ENCODE measurements at regions not wholly inside any gene's neighbourhood (a gene's known extent, or its start where the extent isn't known, plus 50 kb on each side); places are given as distances from the start of the nearest gene placed in this dataset.

- H3K4me1 ChIP-seq (ENCODE audit: insufficient read depth, low read length): no peaks in the 10 kb centered on the region
- no peaks in the 10 kb centered on the region for H3K27me3 ChIP-seq (ENCODE audit: insufficient read depth, low read length)
- H3K23me2 ChIP-seq (ENCODE audit: insufficient read length, low read depth, low read length, poor library complexity, severe bottlenecking): no peaks in the 10 kb centered on the region
- H3K14ac ChIP-seq (ENCODE audit: insufficient read depth, low read length): no peak overlapping the region
- Mint-ChIP-seq H3K9me3 (peaks cover 0 to 12% of the 10 kb centered on the region in 2 experiments; a peak in 3 of 5 replicates), H3K27me3 (ENCODE audit: low read depth) (no peaks in the 10 kb centered on the region), H3K4me1 (no peaks in the 10 kb centered on the region), H3K4me3 (no peak overlapping the region), H3K27ac (no peak overlapping the region), H3K36me3 (ENCODE audit: insufficient read depth in 1 of 3, low read depth in 3 of 3) (0 out of 7 replicates have a peak, but pooled peaks cover 0 to 4% (median 0%) of the 10 kb centered on the region in 3 experiments)
- no peak overlapping the region for H3K4ac ChIP-seq (ENCODE audit: low read depth, low read length)
- no peaks in the 10 kb centered on the region for H3K79me2 ChIP-seq (ENCODE audit: insufficient read depth, low read length)
- TF ChIP-seq CTCF (conservative IDR thresholded peaks at IDR 0.05): no peak
- H2AFZ ChIP-seq (ENCODE audit: low read length): no peak overlapping the region
- H3K27ac ChIP-seq (ENCODE audit: insufficient read length, low read depth, low read length): no peak overlapping the region
- no peak overlapping the region for H4K91ac ChIP-seq (ENCODE audit: insufficient read length, low read depth, low read length)
- no peak overlapping the region for H3K18ac ChIP-seq (ENCODE audit: insufficient read length, low read depth, low read length)
- no peak overlapping the region for H4K8ac ChIP-seq (replicated peaks; ENCODE audit: insufficient read length, low read depth, low read length)
- no peak overlapping the region for H2BK20ac ChIP-seq (ENCODE audit: low read depth, low read length, poor library complexity, severe bottlenecking)
- no peaks in the 10 kb centered on the region for H3K9me3 ChIP-seq (ENCODE audit: control insufficient read depth, low read depth, low read length)
- no peaks in the 10 kb centered on the region for H4K20me1 ChIP-seq (ENCODE audit: control insufficient read depth, insufficient read depth, insufficient read length)
- H3K23ac ChIP-seq (ENCODE audit: insufficient read length, low read depth, low read length): no peak overlapping the region
- H2AK5ac ChIP-seq (ENCODE audit: insufficient read length, low read length): no peak overlapping the region
- no peak overlapping the region for H4K5ac ChIP-seq (ENCODE audit: insufficient read length, low read depth, low read length)
- no peak overlapping the region for H2BK120ac ChIP-seq (ENCODE audit: low read depth, low read length, poor library complexity, severe bottlenecking)
- no peak overlapping the region for H3K56ac ChIP-seq (ENCODE audit: insufficient read length, low read depth, low read length)
- no peak overlapping the region for H2BK5ac ChIP-seq (ENCODE audit: insufficient read length, low read length)
- WGBS (ENCODE audit: extremely low coverage, insufficient read length, low lambda C conversion rate): no CpG with 5 or more reads among the region's 3 CpGs
- H3K4me2 ChIP-seq (ENCODE audit: insufficient read depth, insufficient read length, low read length): no peak overlapping the region
- H3T11ph ChIP-seq (ENCODE audit: low read length): no peak overlapping the region
- no peaks in the 10 kb centered on the region for H3K79me1 ChIP-seq (ENCODE audit: insufficient read depth, low read depth, low read length, poor library complexity, severe bottlenecking)
- H2BK12ac ChIP-seq (ENCODE audit: insufficient read length, low read depth, low read length): no peak overlapping the region
- H3K9ac ChIP-seq (ENCODE audit: extremely low read depth, insufficient read length, low read length): no peak overlapping the region
- H2BK15ac ChIP-seq (ENCODE audit: low read depth, low read length): no peak overlapping the region
- DNase-seq: no peak
Observed at GRCh38 chr1:103898576-103899345, 149.1 kb downstream of the AMY1C start.

Data from H9 (cell line).